Cardiac muscle cell (in vitro differentiated cells and primary cell): ENCODE measurements at regions not wholly inside any gene's neighbourhood (a gene's known extent, or its start where the extent isn't known, plus 50 kb on each side); places are given as distances from the start of the nearest gene placed in this dataset.

Experiments used
- DNase-seq, 2 donors: peaks; one replicate each; pipeline versions ENCODE4 v3.0.0 to v3.0.0-alpha.2; 2010 to 2017; ENCODE audit warnings: low read depth in 1 of 2, low spot score in 1 of 2
- H3K27ac ChIP-seq: fragments of 200-600 bp; sonication (generic); 2 replicates; pipeline ENCODE4 v1.5.1; 2016
- H3K27me3 ChIP-seq: fragments of 200-600 bp; sonication (generic); 2 replicates; pipeline ENCODE4 v1.6.0; 2016; ENCODE audit warnings: control low read depth
- H3K36me3 ChIP-seq: fragments of 200-600 bp; sonication (generic); 2 replicates; pipeline ENCODE4 v1.5.1; 2016; ENCODE audit warnings: control low read depth
- H3K4me1 ChIP-seq: fragments of 200-600 bp; sonication (generic); 2 replicates; pipeline ENCODE4 v1.8.1; 2017; ENCODE audit warnings: low read depth, mild to moderate bottlenecking, mixed run types
- H3K4me3 ChIP-seq: fragments of 200-600 bp; sonication (generic); 2 replicates; pipeline ENCODE4 v1.5.1; 2016; ENCODE audit warnings: mild to moderate bottlenecking
- H3K9me3 ChIP-seq: fragments of 200-600 bp; sonication (generic); 2 replicates; pipeline ENCODE4 v1.5.1; 2017; ENCODE audit warnings: low read depth, mild to moderate bottlenecking, control low read depth
- TF ChIP-seq, protein P1 (sequence below): IDR thresholded peaks from 2 replicates; pipeline ENCODE4 v1.5.1; 2012; ENCODE audit warnings: low read depth, mild to moderate bottlenecking, low read length

DNA sequence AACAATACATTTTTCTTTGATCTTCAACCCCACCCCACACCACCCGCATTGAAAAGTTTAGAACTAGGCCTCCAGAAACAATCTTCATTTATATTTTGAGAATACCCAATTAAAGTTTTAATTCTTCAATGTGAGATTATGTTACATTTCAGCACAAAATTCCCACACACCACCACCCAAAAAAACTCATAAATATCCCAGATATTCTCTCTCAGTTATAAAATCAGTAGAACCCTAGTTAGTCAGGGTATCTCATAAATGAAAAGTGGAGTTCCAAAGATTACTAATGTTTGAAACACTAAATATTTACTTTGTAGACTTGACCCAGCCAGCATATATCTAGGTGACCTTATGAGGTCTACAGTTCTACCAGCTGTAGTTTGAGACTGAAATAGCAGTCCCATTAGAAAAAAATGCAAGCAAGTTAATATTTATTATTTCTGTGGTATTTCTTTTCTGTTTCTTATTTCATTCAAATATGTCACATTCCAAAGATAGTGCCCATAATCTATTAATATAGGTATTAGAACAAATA, 371.0 kb downstream of the TENT5A start:
- Histone ChIP-seq H3K36me3 (no peaks in the 10 kb centered on the region), H3K9me3 (no peaks in the 10 kb centered on the region)

DNA sequence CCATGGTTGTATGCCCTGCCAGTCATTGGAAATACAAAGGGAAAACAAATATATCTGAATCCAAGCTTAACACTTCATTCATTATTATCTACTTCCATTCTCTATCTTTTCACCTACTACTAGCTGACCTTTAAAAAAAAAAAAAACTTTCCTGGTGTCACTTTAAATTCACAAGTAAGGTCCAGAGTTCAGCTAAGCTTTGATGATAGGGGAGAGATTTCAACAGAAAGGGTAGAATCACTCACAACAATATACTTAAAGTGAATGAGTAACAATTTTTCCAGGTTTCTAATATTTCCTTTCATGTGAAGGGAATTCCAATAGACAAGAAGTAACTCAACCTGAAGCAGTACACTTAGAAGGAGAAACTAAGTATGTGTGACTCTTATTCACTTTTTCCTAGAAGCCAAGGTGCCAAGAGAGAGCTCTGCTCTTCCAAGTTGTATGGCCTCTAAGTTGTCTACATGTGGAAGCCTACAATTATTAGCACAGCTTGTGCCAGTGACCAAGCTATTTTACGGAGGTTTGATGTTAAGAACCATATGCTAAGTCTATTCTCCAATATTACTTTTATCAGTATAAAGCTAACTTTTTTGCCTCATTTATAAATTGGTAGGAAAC, 371.7 kb downstream of the TENT5A start:
- H3K4me1 ChIP-seq: peaks cover 5% of the 10 kb centered on the region

More for the DNA sequence above, 371.0 kb downstream of the TENT5A start:
- no peak for DNase-seq
- Histone ChIP-seq H3K27me3 (peaks cover 13% of the 10 kb centered on the region), H3K4me1 (peaks cover 5% of the 10 kb centered on the region), H3K27ac (no peak overlapping the region), H3K4me3 (no peak overlapping the region)
- TF ChIP-seq, protein P1, sequence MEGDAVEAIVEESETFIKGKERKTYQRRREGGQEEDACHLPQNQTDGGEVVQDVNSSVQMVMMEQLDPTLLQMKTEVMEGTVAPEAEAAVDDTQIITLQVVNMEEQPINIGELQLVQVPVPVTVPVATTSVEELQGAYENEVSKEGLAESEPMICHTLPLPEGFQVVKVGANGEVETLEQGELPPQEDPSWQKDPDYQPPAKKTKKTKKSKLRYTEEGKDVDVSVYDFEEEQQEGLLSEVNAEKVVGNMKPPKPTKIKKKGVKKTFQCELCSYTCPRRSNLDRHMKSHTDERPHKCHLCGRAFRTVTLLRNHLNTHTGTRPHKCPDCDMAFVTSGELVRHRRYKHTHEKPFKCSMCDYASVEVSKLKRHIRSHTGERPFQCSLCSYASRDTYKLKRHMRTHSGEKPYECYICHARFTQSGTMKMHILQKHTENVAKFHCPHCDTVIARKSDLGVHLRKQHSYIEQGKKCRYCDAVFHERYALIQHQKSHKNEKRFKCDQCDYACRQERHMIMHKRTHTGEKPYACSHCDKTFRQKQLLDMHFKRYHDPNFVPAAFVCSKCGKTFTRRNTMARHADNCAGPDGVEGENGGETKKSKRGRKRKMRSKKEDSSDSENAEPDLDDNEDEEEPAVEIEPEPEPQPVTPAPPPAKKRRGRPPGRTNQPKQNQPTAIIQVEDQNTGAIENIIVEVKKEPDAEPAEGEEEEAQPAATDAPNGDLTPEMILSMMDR: no peak

GRCh38 chr6:81376745-81377144, 375.7 kb downstream of the TENT5A start:
- H3K27ac ChIP-seq: no peak overlapping the region
- H3K4me1 ChIP-seq: no peaks in the 10 kb centered on the region
- TF ChIP-seq, protein P1: no peak
- DNase-seq: no peak
- H3K27me3 ChIP-seq: peaks cover 13% of the 10 kb centered on the region
- H3K4me3 ChIP-seq: no peak overlapping the region
- H3K9me3 ChIP-seq: no peaks in the 10 kb centered on the region
- H3K36me3 ChIP-seq: no peaks in the 10 kb centered on the region

More for the DNA sequence above, 371.7 kb downstream of the TENT5A start:
- Histone ChIP-seq H3K27me3 (peaks cover 13% of the 10 kb centered on the region), H3K4me3 (no peak overlapping the region), H3K27ac (no peak overlapping the region), H3K36me3 (no peaks in the 10 kb centered on the region), H3K9me3 (no peaks in the 10 kb centered on the region)
- no peak for DNase-seq
- TF ChIP-seq, protein P1: no peak

GRCh38 chr6:81373414-81373813, 379.1 kb downstream of the TENT5A start:
- H3K4me3 ChIP-seq: no peak overlapping the region
- no peak overlapping the region for H3K27ac ChIP-seq
- DNase-seq: no peak
- H3K9me3 ChIP-seq: no peaks in the 10 kb centered on the region
- H3K4me1 ChIP-seq: no peaks in the 10 kb centered on the region
- H3K27me3 ChIP-seq: peaks cover 7% of the 10 kb centered on the region
- TF ChIP-seq, protein P1: no peak
- no peaks in the 10 kb centered on the region for H3K36me3 ChIP-seq

GRCh38 chr6:81371930-81372329, 380.6 kb downstream of the TENT5A start:
- TF ChIP-seq, protein P1: no peak
- Histone ChIP-seq H3K36me3 (no peaks in the 10 kb centered on the region), H3K27ac (no peak overlapping the region), H3K4me1 (no peaks in the 10 kb centered on the region), H3K9me3 (no peaks in the 10 kb centered on the region), H3K4me3 (no peak overlapping the region), H3K27me3 (no peaks in the 10 kb centered on the region)
- no peak for DNase-seq
